ENCODE measurements at regions not wholly inside any gene's neighbourhood (a gene's known extent, or its start where the extent isn't known, plus 50 kb on each side); places are given as distances from the start of the nearest gene placed in this dataset.

- POLR2A ChIA-PET: no interaction called here
- Histone ChIP-seq H3K79me2 (ENCODE audit: insufficient read depth, low read length) (no peaks in the 10 kb centered on the region), H3K9me3 (ENCODE audit: low read length) (peaks cover 6% of the 10 kb centered on the region; the same call in 1 of the 2 replicates), H3K4me3 (replicated peaks in 1 of 3; ENCODE audit: insufficient read depth in 1 of 3, low read depth in 2 of 3, low read length in 3 of 3) (no peak overlapping the region), H3K36me3 (replicated peaks in 1 of 2; ENCODE audit: control insufficient read depth in 1 of 2, insufficient read depth in 2 of 2, low read length in 2 of 2) (no peaks in the 10 kb centered on the region), H2AFZ (ENCODE audit: low read length) (no peak overlapping the region), H3K27me3 (ENCODE audit: control insufficient read depth in 1 of 2, insufficient read depth in 2 of 2, low read length in 2 of 2) (no peaks in the 10 kb centered on the region), H3K4me2 (ENCODE audit: low read depth, low read length) (no peak overlapping the region), H3K9ac (ENCODE audit: insufficient read depth, low read depth, low read length) (no peak overlapping the region), H3K27ac (ENCODE audit: extremely low read length, insufficient read depth, low read length) (no peak overlapping the region), H4K20me1 (ENCODE audit: insufficient read depth, low read length) (no peaks in the 10 kb centered on the region), H3K4me1 (ENCODE audit: insufficient read depth, low read length) (no peaks in the 10 kb centered on the region)
- CTCF ChIA-PET (ENCODE audit: low intra/inter-chr PET ratio, low total read pairs): no interaction called here
- DNase-seq (ENCODE audit: low spot score): no peak
- intact Hi-C loops (cut with micrococcal nuclease; ENCODE audit: unreplicated experiment): no loop called here
- in situ Hi-C loops (cut with HindIII; ENCODE audit: extremely low pct_ligation_motif_present, low pct_unique_long_range_greater_than_20kb): no loop called here
- 0% methylated on average over 1 of the region's 1 CpG for WGBS (ENCODE audit: low lambda C conversion rate)
- FAIRE-seq: no peak
- no peak for TF ChIP-seq ZNF615 (CRISPR knock-in tag; IDR thresholded peaks at IDR 0.05; ENCODE audit: borderline replicate concordance)
- no peak for TF ChIP-seq DBP (CRISPR knock-in tag; IDR thresholded peaks at IDR 0.05; ENCODE audit: not compliant biosample characterization)
- BruUV-seq (replicated peaks): no TSS peak
- ATAC-seq: no peak
These were observed 920.2 kb downstream of the GRIK2 start for GRCh38 chr6:102313699-102314098.

DNA sequence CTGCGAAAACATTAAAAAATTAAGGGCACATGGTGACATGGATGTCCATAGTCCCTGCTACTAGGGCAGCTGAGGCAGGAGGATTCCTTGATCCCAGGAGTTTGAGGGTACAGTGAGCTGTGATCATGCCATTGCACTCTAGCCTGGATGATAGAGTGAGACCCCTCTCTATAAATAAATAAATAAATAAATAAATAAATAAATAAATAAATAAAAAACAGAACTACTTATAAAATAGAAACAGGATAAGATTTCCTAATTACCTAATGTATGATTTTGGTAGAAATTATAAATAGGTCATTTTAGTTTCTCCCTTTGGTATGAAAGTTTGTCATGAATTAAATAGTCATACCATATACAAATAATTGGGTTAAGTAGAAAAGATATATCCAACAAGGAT, 916.2 kb downstream of the GRIK2 start:
- H2AFZ ChIP-seq (ENCODE audit: low read length): no peak overlapping the region
- BruUV-seq (replicated peaks): no TSS peak
- TF ChIP-seq, protein P1, sequence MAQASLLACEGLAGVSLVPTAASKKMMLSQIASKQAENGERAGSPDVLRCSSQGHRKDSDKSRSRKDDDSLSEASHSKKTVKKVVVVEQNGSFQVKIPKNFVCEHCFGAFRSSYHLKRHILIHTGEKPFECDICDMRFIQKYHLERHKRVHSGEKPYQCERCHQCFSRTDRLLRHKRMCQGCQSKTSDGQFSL (CRISPR knock-in tag; IDR thresholded peaks at IDR 0.05): no peak
- TF ChIP-seq, protein P2, sequence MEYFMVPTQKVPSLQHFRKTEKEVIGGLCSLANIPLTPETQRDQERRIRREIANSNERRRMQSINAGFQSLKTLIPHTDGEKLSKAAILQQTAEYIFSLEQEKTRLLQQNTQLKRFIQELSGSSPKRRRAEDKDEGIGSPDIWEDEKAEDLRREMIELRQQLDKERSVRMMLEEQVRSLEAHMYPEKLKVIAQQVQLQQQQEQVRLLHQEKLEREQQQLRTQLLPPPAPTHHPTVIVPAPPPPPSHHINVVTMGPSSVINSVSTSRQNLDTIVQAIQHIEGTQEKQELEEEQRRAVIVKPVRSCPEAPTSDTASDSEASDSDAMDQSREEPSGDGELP (IDR thresholded peaks at IDR 0.05; ENCODE audit: borderline replicate concordance, low read depth): no peak
- TF ChIP-seq ZNF614 (CRISPR knock-in tag; IDR thresholded peaks at IDR 0.05; ENCODE audit: borderline replicate concordance): no peak
- no peak for FAIRE-seq
- no peak for ATAC-seq
- no peak overlapping the region for H3K9ac ChIP-seq (ENCODE audit: insufficient read depth, low read depth, low read length)
- intact Hi-C loops (cut with micrococcal nuclease; ENCODE audit: unreplicated experiment) (no loop called here), in situ Hi-C loops (cut with HindIII; ENCODE audit: extremely low pct_ligation_motif_present, low pct_unique_long_range_greater_than_20kb) (no loop called here)
- peaks cover 38% of the 10 kb centered on the region for H3K9me3 ChIP-seq (ENCODE audit: low read length)
- H3K36me3 ChIP-seq (replicated peaks in 1 of 2; ENCODE audit: control insufficient read depth in 1 of 2, insufficient read depth in 2 of 2, low read length in 2 of 2): no peaks in the 10 kb centered on the region
- WGBS (ENCODE audit: low lambda C conversion rate): 50% methylated on average over 1 of the region's 1 CpG
- no peak overlapping the region for H3K4me3 ChIP-seq (replicated peaks in 1 of 3; ENCODE audit: insufficient read depth in 1 of 3, low read depth in 2 of 3, low read length in 3 of 3)
- H3K4me2 ChIP-seq (ENCODE audit: low read depth, low read length): no peak overlapping the region
- H4K20me1 ChIP-seq (ENCODE audit: insufficient read depth, low read length): no peaks in the 10 kb centered on the region
- H3K79me2 ChIP-seq (ENCODE audit: insufficient read depth, low read length): no peaks in the 10 kb centered on the region
- ChIA-PET CTCF (ENCODE audit: low intra/inter-chr PET ratio, low total read pairs) (no interaction called here), POLR2A (no interaction called here)
- H3K27ac ChIP-seq (ENCODE audit: extremely low read length, insufficient read depth, low read length): no peak overlapping the region
- no peak for DNase-seq (ENCODE audit: low spot score)
- no peaks in the 10 kb centered on the region for H3K4me1 ChIP-seq (ENCODE audit: insufficient read depth, low read length)
- no peaks in the 10 kb centered on the region for H3K27me3 ChIP-seq (ENCODE audit: control insufficient read depth in 1 of 2, insufficient read depth in 2 of 2, low read length in 2 of 2)

Measured in HepG2 (cell line).